Activated naive CD4-positive, alpha-beta T cell treated with anti-CD3 and anti-CD28 coated beads for 36 hours (primary cell): ENCODE measurements at regions not wholly inside any gene's neighbourhood (a gene's known extent, or its start where the extent isn't known, plus 50 kb on each side); places are given as distances from the start of the nearest gene placed in this dataset.
A peak's percentile ranks its signal among the peaks of the same experiment; 100 is the strongest.
"Not testable (repeated sequence)": the region's sequence is repeated elsewhere in the genome, so short reads cannot be mapped to it uniquely, and the experiment has no call there.

Source experiments
- CTCF ChIA-PET: fragments of 350-600 bp; sonication (Branson Sonifier 250); formaldehyde crosslinking; loops from one replicate; lab custom pipeline; 2021; ENCODE audit warnings: antibody characterized with exemption; lab: Charles Lee
- DNase-seq: peaks from one replicate; pipeline ENCODE4 v3.0.0-alpha.2; 2020
- H3K27ac Mint-ChIP-seq: one replicate; pipeline ENCODE4 v1.8.0; 2021; ENCODE audit warnings: mild to moderate bottlenecking, mixed read lengths
- H3K27me3 Mint-ChIP-seq: one replicate; pipeline ENCODE4 v1.8.0; 2021; ENCODE audit warnings: low read depth, mixed read lengths
- H3K36me3 Mint-ChIP-seq: one replicate; pipeline ENCODE4 v1.8.0; 2021; ENCODE audit warnings: low read depth, mixed read lengths
- H3K4me1 Mint-ChIP-seq: one replicate; pipeline ENCODE4 v1.8.0; 2021; ENCODE audit warnings: low read depth, mixed read lengths
- H3K4me3 Mint-ChIP-seq: one replicate; pipeline ENCODE4 v1.8.0; 2021; ENCODE audit warnings: mild to moderate bottlenecking, moderate library complexity, mixed read lengths
- H3K9me3 Mint-ChIP-seq: one replicate; pipeline ENCODE4 v1.8.0; 2021; ENCODE audit warnings: mixed read lengths
- intact Hi-C: fragments of 100-400 bp; cut with micrococcal nuclease; formaldehyde crosslinking; loops from one replicate; pipeline ENCODE4 v1.15.1; 2023

- intact Hi-C loops, result no loop called here
- Mint-ChIP-seq H3K36me3 (no peaks in the 10 kb centered on the region), H3K27me3 (peaks cover 8% of the 10 kb centered on the region), H3K9me3 (no peaks in the 10 kb centered on the region), H3K4me1 (no peaks in the 10 kb centered on the region), H3K4me3 (no peak overlapping the region), H3K27ac (no peak overlapping the region)
- CTCF ChIA-PET, result interaction anchor here (0.5 to 0.6 kb wide), 2 partner anchors 13 to 1845 kb away, joined by 3 to 6 read pairs; no protein-coding TSS in a partner anchor
- no peak for DNase-seq
Observed at GRCh38 chr3:182628531-182628930, 164.8 kb upstream of the ATP11B start.

- H3K36me3 Mint-ChIP-seq, result no peaks in the 10 kb centered on the region
- H3K4me1 Mint-ChIP-seq, result no peaks in the 10 kb centered on the region
- H3K4me3 Mint-ChIP-seq, result no peak overlapping the region
- CTCF ChIA-PET, result interaction anchor here (0.6 kb wide), 2 partner anchors 45 kb away, joined by 3 read pairs; no protein-coding TSS in a partner anchor
- no peaks in the 10 kb centered on the region for H3K9me3 Mint-ChIP-seq
- H3K27me3 Mint-ChIP-seq, result peaks cover 8% of the 10 kb centered on the region
- H3K27ac Mint-ChIP-seq, result no peak overlapping the region
- intact Hi-C loops, result no loop called here
- DNase-seq, result no peak
Observed at GRCh38 chr3:182629521-182629920, 163.8 kb upstream of the ATP11B start.

GRCh38 chr3:182631183-182632076 lies 161.9 kb upstream of the ATP11B start:
- H3K36me3 Mint-ChIP-seq, result no peaks in the 10 kb centered on the region
- intact Hi-C loops, result no loop called here
- H3K27me3 Mint-ChIP-seq, result peaks cover 10% of the 10 kb centered on the region
- H3K27ac Mint-ChIP-seq, result no peak overlapping the region
- H3K4me1 Mint-ChIP-seq, result no peaks in the 10 kb centered on the region
- CTCF ChIA-PET, result no interaction called here
- H3K4me3 Mint-ChIP-seq, result no peak overlapping the region
- DNase-seq, result no peak
- no peaks in the 10 kb centered on the region for H3K9me3 Mint-ChIP-seq

GRCh38 chr3:182632077-182632393 lies 161.3 kb upstream of the ATP11B start:
- H3K27ac Mint-ChIP-seq, result no peak overlapping the region
- H3K9me3 Mint-ChIP-seq, result no peaks in the 10 kb centered on the region

GRCh38 chr3:182633186-182633585 lies 160.1 kb upstream of the ATP11B start:
- CTCF ChIA-PET, result no interaction called here
- H3K36me3 Mint-ChIP-seq, result no peaks in the 10 kb centered on the region
- H3K27me3 Mint-ChIP-seq, result peaks cover 17% of the 10 kb centered on the region
- H3K27ac Mint-ChIP-seq, result no peak overlapping the region
- no peaks in the 10 kb centered on the region for H3K4me1 Mint-ChIP-seq
- H3K4me3 Mint-ChIP-seq, result no peak overlapping the region
- no peaks in the 10 kb centered on the region for H3K9me3 Mint-ChIP-seq
- intact Hi-C loops, result no loop called here
- DNase-seq, result no peak

More at GRCh38 chr3:182632077-182632393, 161.3 kb upstream of the ATP11B start:
- Mint-ChIP-seq H3K4me1 (no peaks in the 10 kb centered on the region), H3K4me3 (no peak overlapping the region), H3K27me3 (peaks cover 9% of the 10 kb centered on the region), H3K36me3 (no peaks in the 10 kb centered on the region)
- CTCF ChIA-PET, result no interaction called here
- intact Hi-C loops, result no loop called here
- no peak for DNase-seq

- DNase-seq, result no peak
- CTCF ChIA-PET, result no interaction called here
- Mint-ChIP-seq H3K9me3 (no peaks in the 10 kb centered on the region), H3K4me1 (no peaks in the 10 kb centered on the region), H3K27ac (no peak overlapping the region), H3K36me3 (no peaks in the 10 kb centered on the region), H3K27me3 (peaks cover 17% of the 10 kb centered on the region), H3K4me3 (no peak overlapping the region)
- intact Hi-C loops, result no loop called here
Observed at GRCh38 chr3:182636646-182637045, 156.7 kb upstream of the ATP11B start.

GRCh38 chr3:182637350-182638110 lies 155.8 kb upstream of the ATP11B start:
- Mint-ChIP-seq H3K4me1 (no peaks in the 10 kb centered on the region), H3K27ac (no peak overlapping the region), H3K27me3 (peaks cover 17% of the 10 kb centered on the region), H3K36me3 (no peaks in the 10 kb centered on the region), H3K4me3 (no peak overlapping the region), H3K9me3 (no peaks in the 10 kb centered on the region)
- intact Hi-C loops, result no loop called here
- CTCF ChIA-PET, result interaction anchor here (0.6 kb wide), 1 partner anchor 191 kb away, joined by 3 read pairs; no protein-coding TSS in a partner anchor
- DNase-seq, result no peak

GRCh38 chr3:182644013-182644412 lies 149.3 kb upstream of the ATP11B start:
- intact Hi-C loops, result no loop called here

GRCh38 chr3:182644790-182645433 lies 148.4 kb upstream of the ATP11B start:
- H3K4me1 Mint-ChIP-seq, result peaks cover 2% of the 10 kb centered on the region
- H3K27ac Mint-ChIP-seq, result no peak overlapping the region
- CTCF ChIA-PET, result interaction anchor here (0.8 to 1.1 kb wide), 2 partner anchors 24 to 40 kb away, joined by 3 read pairs; no protein-coding TSS in a partner anchor
- intact Hi-C loops, result no loop called here
- no peaks in the 10 kb centered on the region for H3K36me3 Mint-ChIP-seq
- H3K4me3 Mint-ChIP-seq, result no peak overlapping the region
- H3K9me3 Mint-ChIP-seq, result no peaks in the 10 kb centered on the region
- DNase-seq, result peak; percentile 53
- H3K27me3 Mint-ChIP-seq, result peaks cover 11% of the 10 kb centered on the region

More at GRCh38 chr3:182644013-182644412, 149.3 kb upstream of the ATP11B start:
- DNase-seq, result no peak
- CTCF ChIA-PET, result no interaction called here
- Mint-ChIP-seq H3K4me1 (peaks cover 2% of the 10 kb centered on the region), H3K36me3 (no peaks in the 10 kb centered on the region), H3K27me3 (peaks cover 12% of the 10 kb centered on the region), H3K27ac (no peak overlapping the region), H3K4me3 (no peak overlapping the region), H3K9me3 (no peaks in the 10 kb centered on the region)

GRCh38 chr3:182650568-182651128 lies 142.7 kb upstream of the ATP11B start:
- no peak overlapping the region for H3K4me3 Mint-ChIP-seq

GRCh38 chr3:182651461-182651860 lies 141.8 kb upstream of the ATP11B start:
- H3K27me3 Mint-ChIP-seq, result peaks cover 13% of the 10 kb centered on the region
- no peaks in the 10 kb centered on the region for H3K9me3 Mint-ChIP-seq
- H3K27ac Mint-ChIP-seq, result no peak overlapping the region
- no peaks in the 10 kb centered on the region for H3K4me1 Mint-ChIP-seq
- no peak overlapping the region for H3K4me3 Mint-ChIP-seq
- no peaks in the 10 kb centered on the region for H3K36me3 Mint-ChIP-seq
- CTCF ChIA-PET, result interaction anchor here (0.6 kb wide), 1 partner anchor 15 kb away, joined by 3 read pairs; no protein-coding TSS in a partner anchor
- intact Hi-C loops, result no loop called here
- DNase-seq, result no peak

More at GRCh38 chr3:182650568-182651128, 142.7 kb upstream of the ATP11B start:
- CTCF ChIA-PET, result no interaction called here
- Mint-ChIP-seq H3K27ac (no peak overlapping the region), H3K36me3 (no peaks in the 10 kb centered on the region), H3K27me3 (peaks cover 11% of the 10 kb centered on the region), H3K4me1 (no peaks in the 10 kb centered on the region), H3K9me3 (no peaks in the 10 kb centered on the region)
- intact Hi-C loops, result no loop called here
- no peak for DNase-seq

- H3K4me1 Mint-ChIP-seq, H3K36me3 Mint-ChIP-seq, H3K27ac Mint-ChIP-seq, H3K4me3 Mint-ChIP-seq, H3K9me3 Mint-ChIP-seq, H3K27me3 Mint-ChIP-seq, DNase-seq, intact Hi-C loops: not testable (repeated sequence)
- CTCF ChIA-PET, result interaction anchor here (1.2 kb wide), 1 partner anchor 11 kb away, joined by 3 read pairs; no protein-coding TSS in a partner anchor
Observed at GRCh38 chr3:182653065-182653464, 140.2 kb upstream of the ATP11B start.
